Dendritic cell treated with granulocyte-macrophage colony-stimulating factor and Interleukin-4, amounts not matched to agents 40 ng/mL and 50 ng/mL, for 4 days (primary cell): ENCODE measurements at regions not wholly inside any gene's neighbourhood (a gene's known extent, or its start where the extent isn't known, plus 50 kb on each side); places are given as distances from the start of the nearest gene placed in this dataset.
"Not testable (repeated sequence)": the region's sequence is repeated elsewhere in the genome, so short reads cannot be mapped to it uniquely, and the experiment has no call there.

ENCODE experiments used
- H3K27ac Mint-ChIP-seq: one replicate; pipeline ENCODE4 v1.8.0; 2022; ENCODE audit warnings: mild to moderate bottlenecking, mixed read lengths
- H3K27me3 Mint-ChIP-seq: one replicate; pipeline ENCODE4 v1.8.0; 2022; ENCODE audit warnings: mild to moderate bottlenecking, mixed read lengths
- H3K36me3 Mint-ChIP-seq: one replicate; pipeline ENCODE4 v1.8.0; 2022; ENCODE audit warnings: low read depth, mixed read lengths
- H3K4me1 Mint-ChIP-seq: one replicate; pipeline ENCODE4 v1.8.0; 2022; ENCODE audit warnings: low read depth, mixed read lengths
- H3K4me3 Mint-ChIP-seq: one replicate; pipeline ENCODE4 v1.8.0; 2022; ENCODE audit warnings: mild to moderate bottlenecking, moderate library complexity, mixed read lengths
- H3K9me3 Mint-ChIP-seq: one replicate; pipeline ENCODE4 v1.8.0; 2022; ENCODE audit warnings: mixed read lengths
- intact Hi-C: fragments of 100-400 bp; cut with micrococcal nuclease; formaldehyde crosslinking; loops from one replicate; pipeline ENCODE4 v1.15.0; 2022

GRCh38 chr3:178189854-178190253 lies 346.4 kb upstream of the KCNMB2 start:
- no peaks in the 10 kb centered on the region for H3K36me3 Mint-ChIP-seq
- no peak overlapping the region for H3K4me3 Mint-ChIP-seq
- intact Hi-C loops: no loop called here
- H3K4me1 Mint-ChIP-seq: no peaks in the 10 kb centered on the region
- no peaks in the 10 kb centered on the region for H3K27me3 Mint-ChIP-seq
- H3K9me3 Mint-ChIP-seq: peaks cover 8% of the 10 kb centered on the region
- no peak overlapping the region for H3K27ac Mint-ChIP-seq

GRCh38 chr3:178193846-178194245 lies 342.4 kb upstream of the KCNMB2 start:
- H3K27me3 Mint-ChIP-seq: no peaks in the 10 kb centered on the region
- no peak overlapping the region for H3K4me3 Mint-ChIP-seq
- H3K4me1 Mint-ChIP-seq: no peaks in the 10 kb centered on the region
- H3K36me3 Mint-ChIP-seq: no peaks in the 10 kb centered on the region
- no peak overlapping the region for H3K27ac Mint-ChIP-seq
- intact Hi-C loops: no loop called here
- no peaks in the 10 kb centered on the region for H3K9me3 Mint-ChIP-seq

GRCh38 chr3:178194539-178194938 lies 341.7 kb upstream of the KCNMB2 start:
- no peaks in the 10 kb centered on the region for H3K36me3 Mint-ChIP-seq
- H3K4me3 Mint-ChIP-seq: no peak overlapping the region
- no peaks in the 10 kb centered on the region for H3K9me3 Mint-ChIP-seq
- no peak overlapping the region for H3K27ac Mint-ChIP-seq
- intact Hi-C loops: no loop called here
- H3K4me1 Mint-ChIP-seq: no peaks in the 10 kb centered on the region
- H3K27me3 Mint-ChIP-seq: no peaks in the 10 kb centered on the region

- Mint-ChIP-seq H3K9me3 (no peaks in the 10 kb centered on the region), H3K4me1 (no peaks in the 10 kb centered on the region), H3K27me3 (no peaks in the 10 kb centered on the region), H3K36me3 (no peaks in the 10 kb centered on the region), H3K4me3 (no peak overlapping the region), H3K27ac (no peak overlapping the region)
- intact Hi-C loops: no loop called here
Observed at GRCh38 chr3:178195824-178196223, 340.4 kb upstream of the KCNMB2 start.

GRCh38 chr3:178198329-178198728 lies 337.9 kb upstream of the KCNMB2 start:
- H3K27me3 Mint-ChIP-seq: no peaks in the 10 kb centered on the region
- no peaks in the 10 kb centered on the region for H3K9me3 Mint-ChIP-seq
- no peak overlapping the region for H3K27ac Mint-ChIP-seq
- H3K36me3 Mint-ChIP-seq: no peaks in the 10 kb centered on the region
- no peaks in the 10 kb centered on the region for H3K4me1 Mint-ChIP-seq
- no peak overlapping the region for H3K4me3 Mint-ChIP-seq
- intact Hi-C loops: no loop called here

GRCh38 chr3:178200316-178200715 lies 335.9 kb upstream of the KCNMB2 start:
- no peak overlapping the region for H3K27ac Mint-ChIP-seq

GRCh38 chr3:178201714-178202113 lies 334.5 kb upstream of the KCNMB2 start:
- Mint-ChIP-seq H3K4me1 (no peaks in the 10 kb centered on the region), H3K36me3 (no peaks in the 10 kb centered on the region), H3K27ac (no peak overlapping the region), H3K9me3 (no peaks in the 10 kb centered on the region), H3K4me3 (no peak overlapping the region), H3K27me3 (no peaks in the 10 kb centered on the region)
- intact Hi-C loops: no loop called here

More at GRCh38 chr3:178200316-178200715, 335.9 kb upstream of the KCNMB2 start:
- H3K36me3 Mint-ChIP-seq: no peaks in the 10 kb centered on the region
- no peaks in the 10 kb centered on the region for H3K9me3 Mint-ChIP-seq
- intact Hi-C loops: no loop called here
- H3K27me3 Mint-ChIP-seq: no peaks in the 10 kb centered on the region
- H3K4me1 Mint-ChIP-seq: no peaks in the 10 kb centered on the region
- H3K4me3 Mint-ChIP-seq: no peak overlapping the region

- no peaks in the 10 kb centered on the region for H3K27me3 Mint-ChIP-seq
- no peak overlapping the region for H3K27ac Mint-ChIP-seq
- H3K4me1 Mint-ChIP-seq: no peaks in the 10 kb centered on the region
- intact Hi-C loops: no loop called here
- H3K4me3 Mint-ChIP-seq: no peak overlapping the region
- no peaks in the 10 kb centered on the region for H3K36me3 Mint-ChIP-seq
- H3K9me3 Mint-ChIP-seq: no peaks in the 10 kb centered on the region
Observed at GRCh38 chr3:178202194-178202593, 334.0 kb upstream of the KCNMB2 start.

- H3K27ac Mint-ChIP-seq: no peak overlapping the region
- H3K9me3 Mint-ChIP-seq: no peaks in the 10 kb centered on the region
- no peak overlapping the region for H3K4me3 Mint-ChIP-seq
- no peaks in the 10 kb centered on the region for H3K4me1 Mint-ChIP-seq
- H3K36me3 Mint-ChIP-seq: no peaks in the 10 kb centered on the region
- intact Hi-C loops: no loop called here
- H3K27me3 Mint-ChIP-seq: no peaks in the 10 kb centered on the region
Observed at GRCh38 chr3:178203165-178203564, 333.1 kb upstream of the KCNMB2 start.

GRCh38 chr3:178203650-178204049 lies 332.6 kb upstream of the KCNMB2 start:
- no peaks in the 10 kb centered on the region for H3K4me1 Mint-ChIP-seq
- no peaks in the 10 kb centered on the region for H3K9me3 Mint-ChIP-seq
- intact Hi-C loops: no loop called here
- H3K36me3 Mint-ChIP-seq: no peaks in the 10 kb centered on the region
- no peak overlapping the region for H3K4me3 Mint-ChIP-seq
- H3K27me3 Mint-ChIP-seq: no peaks in the 10 kb centered on the region
- H3K27ac Mint-ChIP-seq: no peak overlapping the region

- no peak overlapping the region for H3K27ac Mint-ChIP-seq
- intact Hi-C loops: no loop called here
- no peaks in the 10 kb centered on the region for H3K36me3 Mint-ChIP-seq
- no peak overlapping the region for H3K4me3 Mint-ChIP-seq
- no peaks in the 10 kb centered on the region for H3K9me3 Mint-ChIP-seq
- no peaks in the 10 kb centered on the region for H3K27me3 Mint-ChIP-seq
- no peaks in the 10 kb centered on the region for H3K4me1 Mint-ChIP-seq
Observed at GRCh38 chr3:178205740-178206139, 330.5 kb upstream of the KCNMB2 start.

- Mint-ChIP-seq H3K9me3 (no peaks in the 10 kb centered on the region), H3K27ac (no peak overlapping the region), H3K4me3 (no peak overlapping the region), H3K27me3 (no peaks in the 10 kb centered on the region), H3K4me1 (no peaks in the 10 kb centered on the region), H3K36me3 (no peaks in the 10 kb centered on the region)
- intact Hi-C loops: no loop called here
Observed at GRCh38 chr3:178206521-178206920, 329.7 kb upstream of the KCNMB2 start.

- H3K4me3 Mint-ChIP-seq, H3K27me3 Mint-ChIP-seq, H3K36me3 Mint-ChIP-seq, H3K4me1 Mint-ChIP-seq, H3K9me3 Mint-ChIP-seq, H3K27ac Mint-ChIP-seq, intact Hi-C loops: not testable (repeated sequence)
Observed at GRCh38 chr3:178207161-178207560, 329.1 kb upstream of the KCNMB2 start.

GRCh38 chr3:178207627-178208026 lies 328.6 kb upstream of the KCNMB2 start:
- H3K27ac Mint-ChIP-seq, H3K9me3 Mint-ChIP-seq, H3K27me3 Mint-ChIP-seq, H3K4me1 Mint-ChIP-seq, intact Hi-C loops, H3K36me3 Mint-ChIP-seq, H3K4me3 Mint-ChIP-seq: not testable (repeated sequence)

- intact Hi-C loops, H3K27me3 Mint-ChIP-seq, H3K9me3 Mint-ChIP-seq, H3K36me3 Mint-ChIP-seq, H3K27ac Mint-ChIP-seq, H3K4me3 Mint-ChIP-seq, H3K4me1 Mint-ChIP-seq: not testable (repeated sequence)
Observed at GRCh38 chr3:178209116-178209515, 327.1 kb upstream of the KCNMB2 start.

- H3K27ac Mint-ChIP-seq, H3K27me3 Mint-ChIP-seq, intact Hi-C loops, H3K9me3 Mint-ChIP-seq, H3K36me3 Mint-ChIP-seq, H3K4me1 Mint-ChIP-seq, H3K4me3 Mint-ChIP-seq: not testable (repeated sequence)
Observed at GRCh38 chr3:178209618-178210017, 326.6 kb upstream of the KCNMB2 start.
